ENCODE measurements at regions not wholly inside any gene's neighbourhood (a gene's known extent, or its start where the extent isn't known, plus 50 kb on each side); places are given as distances from the start of the nearest gene placed in this dataset.

- no peak for DNase-seq
Observed at GRCh38 chr12:87783467-87783866, 245.7 kb downstream of the C12orf50 start.

- DNase-seq = no peak
Observed at GRCh38 chr12:87782838-87783237, 246.4 kb downstream of the C12orf50 start.

GRCh38 chr12:87779858-87780498 is 249.2 kb downstream of the C12orf50 start:
- no peak for DNase-seq

GRCh38 chr12:87779016-87779415 is 250.2 kb downstream of the C12orf50 start:
- no peak for DNase-seq

GRCh38 chr12:87778065-87778464 is 251.1 kb downstream of the C12orf50 start:
- DNase-seq = no peak

- DNase-seq = no peak
Observed at GRCh38 chr12:87775784-87776183, 253.4 kb downstream of the C12orf50 start.

- no peak for DNase-seq
Observed at GRCh38 chr12:87775051-87775450, 254.2 kb downstream of the C12orf50 start.

- no peak for DNase-seq
Observed at GRCh38 chr12:87772401-87772800, 256.8 kb downstream of the C12orf50 start.

- DNase-seq = no peak
Observed at GRCh38 chr12:87768501-87769287, 260.5 kb downstream of the C12orf50 start.

- no peak for DNase-seq
Observed at GRCh38 chr12:87766044-87766443, 263.2 kb downstream of the C12orf50 start.

- DNase-seq = no peak
Observed at GRCh38 chr12:87760943-87761342, 268.3 kb downstream of the C12orf50 start.

- DNase-seq = no peak
Observed at GRCh38 chr12:87758271-87758670, 270.9 kb downstream of the C12orf50 start.

GRCh38 chr12:87756721-87757120 is 272.5 kb downstream of the C12orf50 start:
- DNase-seq = no peak

GRCh38 chr12:87756111-87756510 is 273.1 kb downstream of the C12orf50 start:
- DNase-seq = no peak

GRCh38 chr12:87728931-87729593 is 300.1 kb downstream of the C12orf50 start:
- DNase-seq = no peak

- DNase-seq = no peak
Observed at GRCh38 chr12:87720967-87721366, 308.2 kb downstream of the C12orf50 start.

- no peak for DNase-seq
Observed at GRCh38 chr12:87704374-87704773, 324.8 kb downstream of the C12orf50 start.

GRCh38 chr12:87690236-87690810 is 338.9 kb downstream of the C12orf50 start:
- no peak for DNase-seq

GRCh38 chr12:87689196-87689595 is 340.0 kb downstream of the C12orf50 start:
- no peak for DNase-seq

GRCh38 chr12:87687362-87687761 is 341.8 kb downstream of the C12orf50 start:
- DNase-seq = no peak

GRCh38 chr12:87685696-87686095 is 343.5 kb downstream of the C12orf50 start:
- no peak for DNase-seq

- no peak for DNase-seq
Observed at GRCh38 chr12:87679251-87679650, 349.9 kb downstream of the C12orf50 start.

GRCh38 chr12:87678453-87678852 is 350.7 kb downstream of the C12orf50 start:
- no peak for DNase-seq

- no peak for DNase-seq
Observed at GRCh38 chr12:87676731-87677130, 352.5 kb downstream of the C12orf50 start.

All from NCI-H526 (cell line).